IMR-90 (cell line): ENCODE measurements at regions not wholly inside any gene's neighbourhood (a gene's known extent, or its start where the extent isn't known, plus 50 kb on each side); places are given as distances from the start of the nearest gene placed in this dataset.

Experiments used
- POLR2A ChIP-seq: IDR thresholded peaks from 2 replicates; pipeline ENCODE4 v1.6.1; 2012; ENCODE audit warnings: mild to moderate bottlenecking, low read depth, low read length
- RFX5 ChIP-seq: IDR thresholded peaks from 2 replicates; pipeline ENCODE4 v1.8.0; 2012; ENCODE audit warnings: low read depth, mild to moderate bottlenecking, low read length, moderate library complexity
- TF ChIP-seq, protein P1 (sequence below): conservative IDR thresholded peaks from 2 replicates; pipeline ENCODE4 v1.5.1; 2012; ENCODE audit warnings: mild to moderate bottlenecking, low read depth, low read length, improper control_type of control experiment

DNA sequence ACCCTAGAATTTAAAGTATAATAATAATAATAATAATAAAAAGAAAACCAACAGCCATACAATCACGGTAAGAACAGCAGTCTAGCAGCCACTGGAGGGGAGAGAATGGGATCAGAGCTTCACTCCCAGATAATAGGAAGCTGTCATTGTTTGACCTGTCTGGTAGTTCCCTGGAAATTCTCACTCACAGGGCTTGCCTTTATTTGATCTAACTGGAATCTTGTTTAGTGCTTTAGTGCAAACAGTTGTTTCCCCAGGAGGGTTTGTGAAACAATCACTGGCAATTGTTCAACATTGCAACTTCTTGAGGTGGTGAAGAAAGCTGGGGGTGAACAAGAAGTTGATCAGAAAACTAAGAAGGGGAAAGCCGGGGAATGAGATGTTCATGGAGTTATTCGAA is 68.7 kb upstream of the PTCSC3 start:
- no peak for TF ChIP-seq POLR2A
- TF ChIP-seq, protein P1, sequence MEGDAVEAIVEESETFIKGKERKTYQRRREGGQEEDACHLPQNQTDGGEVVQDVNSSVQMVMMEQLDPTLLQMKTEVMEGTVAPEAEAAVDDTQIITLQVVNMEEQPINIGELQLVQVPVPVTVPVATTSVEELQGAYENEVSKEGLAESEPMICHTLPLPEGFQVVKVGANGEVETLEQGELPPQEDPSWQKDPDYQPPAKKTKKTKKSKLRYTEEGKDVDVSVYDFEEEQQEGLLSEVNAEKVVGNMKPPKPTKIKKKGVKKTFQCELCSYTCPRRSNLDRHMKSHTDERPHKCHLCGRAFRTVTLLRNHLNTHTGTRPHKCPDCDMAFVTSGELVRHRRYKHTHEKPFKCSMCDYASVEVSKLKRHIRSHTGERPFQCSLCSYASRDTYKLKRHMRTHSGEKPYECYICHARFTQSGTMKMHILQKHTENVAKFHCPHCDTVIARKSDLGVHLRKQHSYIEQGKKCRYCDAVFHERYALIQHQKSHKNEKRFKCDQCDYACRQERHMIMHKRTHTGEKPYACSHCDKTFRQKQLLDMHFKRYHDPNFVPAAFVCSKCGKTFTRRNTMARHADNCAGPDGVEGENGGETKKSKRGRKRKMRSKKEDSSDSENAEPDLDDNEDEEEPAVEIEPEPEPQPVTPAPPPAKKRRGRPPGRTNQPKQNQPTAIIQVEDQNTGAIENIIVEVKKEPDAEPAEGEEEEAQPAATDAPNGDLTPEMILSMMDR: no peak
- TF ChIP-seq RFX5: no peak
